MCF 10A (cell line): ENCODE measurements at regions not wholly inside any gene's neighbourhood (a gene's known extent, or its start where the extent isn't known, plus 50 kb on each side); places are given as distances from the start of the nearest gene placed in this dataset.

Source experiments
- BruUV-seq: library from RNA; stranded (reverse); fragments of 400-500 nt; replicated peaks from 2 replicates; lab custom pipeline; 2021; lab: Mats Ljungman, UMichigan
- CTCF ChIA-PET: fragments of 300-600 bp; sonication (Branson Sonifier 250); formaldehyde crosslinking; extraction: SDS; loops from one replicate; lab custom pipeline; 2021; ENCODE audit warnings: antibody characterized with exemption, inconsistent platforms; lab: Yijun Ruan, JAX
- POLR2A ChIA-PET: fragments of 300-600, 350-650 bp; sonication (Branson Sonifier 250); formaldehyde crosslinking; extraction: SDS; loops from one replicate; lab custom pipeline; 2020; ENCODE audit warnings: antibody characterized with exemption, inconsistent platforms; lab: Yijun Ruan, JAX
- DNase-seq: peaks from one replicate; pipeline ENCODE4 v3.0.0-alpha.2; 2018; ENCODE audit not compliant: unreplicated experiment
- H3K27ac Mint-ChIP-seq: one replicate; pipeline ENCODE4 v1.8.0; 2022; ENCODE audit warnings: mild to moderate bottlenecking, low read depth, mixed read lengths; ENCODE audit not compliant: unreplicated experiment
- H3K27me3 Mint-ChIP-seq: one replicate; pipeline ENCODE4 v1.8.0; 2022; ENCODE audit warnings: mixed read lengths; ENCODE audit not compliant: insufficient read depth, unreplicated experiment
- H3K36me3 Mint-ChIP-seq: one replicate; pipeline ENCODE4 v1.8.0; 2022; ENCODE audit warnings: mild to moderate bottlenecking, moderate library complexity, mixed read lengths; ENCODE audit not compliant: insufficient read depth, unreplicated experiment
- H3K4me1 Mint-ChIP-seq: one replicate; pipeline ENCODE4 v1.8.0; 2022; ENCODE audit warnings: mixed read lengths; ENCODE audit not compliant: insufficient read depth, unreplicated experiment
- H3K4me3 Mint-ChIP-seq: one replicate; pipeline ENCODE4 v1.8.0; 2022; ENCODE audit warnings: mild to moderate bottlenecking, moderate library complexity, mixed read lengths; ENCODE audit not compliant: unreplicated experiment
- H3K9me3 Mint-ChIP-seq: one replicate; pipeline ENCODE4 v1.8.0; 2022; ENCODE audit warnings: mixed read lengths; ENCODE audit not compliant: unreplicated experiment
- intact Hi-C: fragments of 100-400 bp; cut with micrococcal nuclease; formaldehyde crosslinking; loops from 2 replicates; pipeline ENCODE4 v1.14.1; 2022
- TF ChIP-seq, protein P1 (sequence below): fragments of 200-600 bp; IDR thresholded peaks from one replicate; pipeline ENCODE4 v1.8.0; 2022; ENCODE audit warnings: antibody characterized with exemption, mild to moderate bottlenecking; ENCODE audit not compliant: unreplicated experiment

- Mint-ChIP-seq H3K27ac (no peak overlapping the region), H3K36me3 (no peaks in the 10 kb centered on the region), H3K4me3 (no peak overlapping the region), H3K9me3 (peaks cover 16% of the 10 kb centered on the region), H3K27me3 (no peaks in the 10 kb centered on the region), H3K4me1 (peaks cover 11% of the 10 kb centered on the region)
- BruUV-seq = no TSS peak
- POLR2A ChIA-PET = no interaction called here
- intact Hi-C loops = no loop called here
- CTCF ChIA-PET = interaction anchor here (0.7 to 0.9 kb wide), 3 partner anchors 10 to 170 kb away, joined by 3 read pairs; no protein-coding TSS in a partner anchor
- TF ChIP-seq, protein P1, sequence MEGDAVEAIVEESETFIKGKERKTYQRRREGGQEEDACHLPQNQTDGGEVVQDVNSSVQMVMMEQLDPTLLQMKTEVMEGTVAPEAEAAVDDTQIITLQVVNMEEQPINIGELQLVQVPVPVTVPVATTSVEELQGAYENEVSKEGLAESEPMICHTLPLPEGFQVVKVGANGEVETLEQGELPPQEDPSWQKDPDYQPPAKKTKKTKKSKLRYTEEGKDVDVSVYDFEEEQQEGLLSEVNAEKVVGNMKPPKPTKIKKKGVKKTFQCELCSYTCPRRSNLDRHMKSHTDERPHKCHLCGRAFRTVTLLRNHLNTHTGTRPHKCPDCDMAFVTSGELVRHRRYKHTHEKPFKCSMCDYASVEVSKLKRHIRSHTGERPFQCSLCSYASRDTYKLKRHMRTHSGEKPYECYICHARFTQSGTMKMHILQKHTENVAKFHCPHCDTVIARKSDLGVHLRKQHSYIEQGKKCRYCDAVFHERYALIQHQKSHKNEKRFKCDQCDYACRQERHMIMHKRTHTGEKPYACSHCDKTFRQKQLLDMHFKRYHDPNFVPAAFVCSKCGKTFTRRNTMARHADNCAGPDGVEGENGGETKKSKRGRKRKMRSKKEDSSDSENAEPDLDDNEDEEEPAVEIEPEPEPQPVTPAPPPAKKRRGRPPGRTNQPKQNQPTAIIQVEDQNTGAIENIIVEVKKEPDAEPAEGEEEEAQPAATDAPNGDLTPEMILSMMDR = no peak
- no peak for DNase-seq
Observed at GRCh38 chr11:116471608-116472256, 301.1 kb downstream of the BUD13 start.

DNA sequence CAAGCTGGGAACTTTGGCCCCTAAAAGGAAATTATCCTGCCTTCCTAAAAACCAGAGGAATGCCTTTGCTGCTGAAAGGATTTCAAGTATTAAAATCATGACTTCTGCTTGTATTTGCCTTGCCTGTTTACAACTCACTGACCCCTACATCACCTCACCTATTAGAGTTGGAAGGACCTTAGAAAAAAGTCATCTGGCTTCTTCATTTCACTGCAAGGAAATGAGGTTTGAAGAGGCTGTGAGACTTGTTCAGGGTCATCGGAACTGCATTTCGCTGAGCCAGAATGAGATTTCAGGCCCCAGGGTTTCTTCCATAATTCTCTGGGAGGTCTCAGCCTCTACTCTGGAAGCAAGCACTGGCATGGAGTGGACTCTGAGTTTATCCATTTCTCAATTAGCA is 304.1 kb downstream of the BUD13 start:
- TF ChIP-seq, protein P1 = no peak
- BruUV-seq = no TSS peak
- CTCF ChIA-PET = interaction anchor here (1.0 kb wide), 1 partner anchor 14 kb away, joined by 3 read pairs; no protein-coding TSS in a partner anchor
- POLR2A ChIA-PET = no interaction called here
- Mint-ChIP-seq H3K9me3 (peaks cover 16% of the 10 kb centered on the region), H3K27me3 (no peaks in the 10 kb centered on the region), H3K4me1 (peaks cover 11% of the 10 kb centered on the region), H3K36me3 (no peaks in the 10 kb centered on the region), H3K27ac (no peak overlapping the region), H3K4me3 (no peak overlapping the region)
- intact Hi-C loops = no loop called here
- DNase-seq = no peak

DNA sequence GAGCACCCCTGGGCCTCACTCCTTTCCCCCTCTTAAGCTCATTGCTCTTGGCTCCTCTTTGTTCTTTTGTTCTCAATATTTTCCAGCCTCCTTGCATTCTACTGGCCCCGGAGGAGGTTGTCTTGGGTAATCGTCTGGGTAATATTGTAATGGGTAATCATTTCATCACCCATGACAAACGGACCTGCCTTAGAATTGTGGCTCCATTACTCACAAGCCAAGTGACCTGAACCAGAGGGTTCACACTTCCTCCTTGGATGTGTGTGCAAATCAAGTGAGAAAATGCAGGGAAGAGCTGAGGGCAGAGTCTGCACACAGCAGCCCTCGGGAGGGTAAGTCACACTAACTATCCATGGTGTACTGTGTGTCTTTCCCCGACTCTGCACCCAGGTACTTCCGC is 305.0 kb downstream of the BUD13 start:
- Mint-ChIP-seq H3K36me3 (no peaks in the 10 kb centered on the region), H3K4me3 (no peak overlapping the region), H3K4me1 (peaks cover 11% of the 10 kb centered on the region), H3K27me3 (peaks cover 2% of the 10 kb centered on the region), H3K9me3 (peaks cover 16% of the 10 kb centered on the region), H3K27ac (no peak overlapping the region)
- POLR2A ChIA-PET = interaction anchor here (0.7 kb wide), 1 partner anchor 68 kb away, joined by 3 read pairs; no protein-coding TSS in a partner anchor
- BruUV-seq = no TSS peak
- DNase-seq = peak; percentile 19
- intact Hi-C loops = no loop called here
- CTCF ChIA-PET = interaction anchor here (0.6 to 1.0 kb wide), 3 partner anchors 14 to 321 kb away, joined by 3 read pairs; no protein-coding TSS in a partner anchor
- TF ChIP-seq, protein P1 = no peak

DNA sequence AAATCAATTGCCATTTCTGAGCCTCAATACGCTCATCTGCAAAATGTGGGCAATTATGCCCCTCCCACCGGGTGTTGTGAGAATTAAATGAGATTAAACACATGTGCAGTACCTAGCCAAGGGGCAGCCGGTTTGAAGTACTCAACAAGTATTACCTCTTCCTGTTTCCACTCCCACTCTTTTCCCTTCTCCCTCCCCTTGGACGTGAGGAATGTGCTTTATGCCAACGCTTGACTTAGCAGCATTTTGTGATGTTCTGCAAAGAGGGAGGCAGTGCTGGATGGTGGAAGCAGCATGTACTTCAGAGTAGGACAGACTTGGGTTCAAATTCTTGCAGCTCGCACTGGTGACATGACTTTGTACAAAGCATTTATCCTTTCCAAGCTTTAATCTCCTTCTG is 306.0 kb downstream of the BUD13 start:
- no peak for DNase-seq
- ChIA-PET CTCF (interaction anchor here (0.6 to 0.7 kb wide), 3 partner anchors 92 to 1102 kb away, joined by 3 read pairs; no protein-coding TSS in a partner anchor), POLR2A (interaction anchor here (1.0 kb wide), 1 partner anchor 10 kb away, joined by 3 read pairs; no protein-coding TSS in a partner anchor)
- BruUV-seq = no TSS peak
- Mint-ChIP-seq H3K36me3 (no peaks in the 10 kb centered on the region), H3K9me3 (peaks cover 16% of the 10 kb centered on the region), H3K4me3 (no peak overlapping the region), H3K27me3 (peaks cover 10% of the 10 kb centered on the region), H3K4me1 (peaks cover 11% of the 10 kb centered on the region), H3K27ac (no peak overlapping the region)
- intact Hi-C loops = no loop called here
- TF ChIP-seq, protein P1 = no peak
